ENCODE measurements at regions not wholly inside any gene's neighbourhood (a gene's known extent, or its start where the extent isn't known, plus 50 kb on each side); places are given as distances from the start of the nearest gene placed in this dataset.

GRCh38 chr4:178611062-178611461 is 1168.8 kb upstream of the AGA start:
- Histone ChIP-seq H3K9me3 (no peaks in the 10 kb centered on the region), H3K27me3 (replicated peaks; ENCODE audit: control insufficient read depth, insufficient read depth, low read length) (no peaks in the 10 kb centered on the region; the same call in 1 of the 2 replicates), H3K36me3 (ENCODE audit: control insufficient read depth, insufficient read depth, low read length) (no peaks in the 10 kb centered on the region), H3K4me1 (no peaks in the 10 kb centered on the region), H3K4me3 (ENCODE audit: low read depth, low read length) (no peak overlapping the region)
- Mint-ChIP-seq H3K27ac (ENCODE audit: unreplicated experiment) (no peak overlapping the region), H3K4me1 (ENCODE audit: low read depth, unreplicated experiment) (no peaks in the 10 kb centered on the region), H3K27me3 (ENCODE audit: insufficient read depth, unreplicated experiment) (no peaks in the 10 kb centered on the region), H3K9me3 (ENCODE audit: unreplicated experiment) (no peaks in the 10 kb centered on the region), H3K36me3 (ENCODE audit: insufficient read depth, unreplicated experiment) (no peaks in the 10 kb centered on the region), H3K4me3 (ENCODE audit: unreplicated experiment) (no peak overlapping the region)
- CTCF ChIA-PET: no interaction called here
- DNase-seq: no peak
- no peak for TF ChIP-seq CTCF (IDR thresholded peaks at IDR 0.05; ENCODE audit: insufficient read depth in 1 of 2, low read depth in 1 of 2, low read length in 1 of 2, severe bottlenecking in 1 of 2, unreplicated experiment in 1 of 2)
- BruUV-seq (replicated peaks): no TSS peak
- intact Hi-C loops (cut with micrococcal nuclease; ENCODE audit: unreplicated experiment): no loop called here
- POLR2A ChIA-PET: no interaction called here

GRCh38 chr4:178612733-178613132 is 1170.5 kb upstream of the AGA start:
- ChIA-PET POLR2A (no interaction called here), CTCF (no interaction called here)
- Mint-ChIP-seq H3K4me1 (ENCODE audit: low read depth, unreplicated experiment) (no peaks in the 10 kb centered on the region), H3K36me3 (ENCODE audit: insufficient read depth, unreplicated experiment) (no peaks in the 10 kb centered on the region), H3K9me3 (ENCODE audit: unreplicated experiment) (no peaks in the 10 kb centered on the region), H3K4me3 (ENCODE audit: unreplicated experiment) (no peak overlapping the region), H3K27ac (ENCODE audit: unreplicated experiment) (no peak overlapping the region), H3K27me3 (ENCODE audit: insufficient read depth, unreplicated experiment) (no peaks in the 10 kb centered on the region)
- Histone ChIP-seq H3K4me1 (no peaks in the 10 kb centered on the region), H3K27me3 (replicated peaks; ENCODE audit: control insufficient read depth, insufficient read depth, low read length) (no peaks in the 10 kb centered on the region; the same call in 1 of the 2 replicates), H3K9me3 (no peaks in the 10 kb centered on the region), H3K4me3 (ENCODE audit: low read depth, low read length) (no peak overlapping the region), H3K36me3 (ENCODE audit: control insufficient read depth, insufficient read depth, low read length) (no peaks in the 10 kb centered on the region)
- DNase-seq: no peak
- TF ChIP-seq CTCF (IDR thresholded peaks at IDR 0.05; ENCODE audit: insufficient read depth in 1 of 2, low read depth in 1 of 2, low read length in 1 of 2, severe bottlenecking in 1 of 2, unreplicated experiment in 1 of 2): no peak
- intact Hi-C loops (cut with micrococcal nuclease; ENCODE audit: unreplicated experiment): no loop called here
- no TSS peak for BruUV-seq (replicated peaks)

GRCh38 chr4:178632415-178632814 is 1190.2 kb upstream of the AGA start:
- TF ChIP-seq CTCF (IDR thresholded peaks at IDR 0.05; ENCODE audit: insufficient read depth in 1 of 2, low read depth in 1 of 2, low read length in 1 of 2, severe bottlenecking in 1 of 2, unreplicated experiment in 1 of 2): no peak
- no peak for DNase-seq
- H3K27me3 ChIP-seq (replicated peaks; ENCODE audit: control insufficient read depth, insufficient read depth, low read length): no peaks in the 10 kb centered on the region
- no peaks in the 10 kb centered on the region for H3K9me3 ChIP-seq
- intact Hi-C loops (cut with micrococcal nuclease; ENCODE audit: unreplicated experiment): no loop called here
- H3K4me1 Mint-ChIP-seq (ENCODE audit: low read depth, unreplicated experiment): no peaks in the 10 kb centered on the region
- no peak overlapping the region for H3K4me3 Mint-ChIP-seq (ENCODE audit: unreplicated experiment)
- H3K27ac Mint-ChIP-seq (ENCODE audit: unreplicated experiment): no peak overlapping the region
- H3K36me3 Mint-ChIP-seq (ENCODE audit: insufficient read depth, unreplicated experiment): no peaks in the 10 kb centered on the region
- ChIA-PET CTCF (no interaction called here), POLR2A (no interaction called here)
- BruUV-seq (replicated peaks): no TSS peak
- H3K4me1 ChIP-seq: no peaks in the 10 kb centered on the region
- no peaks in the 10 kb centered on the region for H3K27me3 Mint-ChIP-seq (ENCODE audit: insufficient read depth, unreplicated experiment)
- no peak overlapping the region for H3K4me3 ChIP-seq (ENCODE audit: low read depth, low read length)
- H3K9me3 Mint-ChIP-seq (ENCODE audit: unreplicated experiment): no peaks in the 10 kb centered on the region
- no peaks in the 10 kb centered on the region for H3K36me3 ChIP-seq (ENCODE audit: control insufficient read depth, insufficient read depth, low read length)

Measured in Caco-2 (cell line).